ENCODE measurements at regions not wholly inside any gene's neighbourhood (a gene's known extent, or its start where the extent isn't known, plus 50 kb on each side); places are given as distances from the start of the nearest gene placed in this dataset.

DNA sequence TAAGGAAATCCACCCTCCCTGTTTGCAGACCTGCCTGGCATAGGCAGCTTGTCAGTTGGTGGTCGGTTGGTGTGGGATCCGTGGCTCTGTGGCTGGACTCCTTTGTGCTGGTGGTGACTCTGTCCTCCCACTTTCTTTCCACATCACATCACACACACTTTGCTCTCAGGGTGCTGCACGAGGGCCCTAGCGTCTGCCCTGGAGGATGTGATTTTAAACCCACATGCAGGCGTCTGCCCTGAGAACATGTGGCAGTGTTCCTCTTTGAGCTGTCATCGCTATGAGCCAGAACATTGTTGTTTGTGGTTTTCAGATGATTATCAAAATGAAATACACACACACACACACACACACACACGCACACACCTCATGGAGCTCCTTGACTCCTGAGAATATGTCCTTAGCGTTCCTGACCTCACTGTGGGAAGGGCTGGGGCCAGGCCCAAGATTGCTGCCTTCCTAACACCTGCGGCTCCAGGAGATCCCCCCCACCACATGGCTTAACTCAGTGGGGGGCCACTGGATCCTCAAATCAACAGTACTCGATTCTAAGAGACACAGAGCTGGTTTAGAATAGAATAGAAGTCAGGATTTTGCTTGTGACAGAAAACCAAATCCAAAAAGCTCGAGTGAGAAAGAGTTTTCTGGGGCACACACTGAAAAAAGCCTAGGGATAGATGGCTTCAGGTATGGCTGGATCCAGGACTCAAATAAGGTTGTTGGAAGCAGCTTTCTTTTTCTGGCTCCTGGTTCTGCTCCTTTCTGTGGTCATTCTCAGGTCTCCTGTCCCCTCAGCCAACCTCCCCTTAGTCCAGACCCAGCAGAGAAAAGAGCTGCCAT is 54.8 kb downstream of the RTP5 start:
- no peak for DNase-seq (ENCODE audit: low read depth)

- DNase-seq (ENCODE audit: low read depth) = no peak
Observed at GRCh38 chr2:241924909-241925250, 55.4 kb downstream of the RTP5 start.

DNA sequence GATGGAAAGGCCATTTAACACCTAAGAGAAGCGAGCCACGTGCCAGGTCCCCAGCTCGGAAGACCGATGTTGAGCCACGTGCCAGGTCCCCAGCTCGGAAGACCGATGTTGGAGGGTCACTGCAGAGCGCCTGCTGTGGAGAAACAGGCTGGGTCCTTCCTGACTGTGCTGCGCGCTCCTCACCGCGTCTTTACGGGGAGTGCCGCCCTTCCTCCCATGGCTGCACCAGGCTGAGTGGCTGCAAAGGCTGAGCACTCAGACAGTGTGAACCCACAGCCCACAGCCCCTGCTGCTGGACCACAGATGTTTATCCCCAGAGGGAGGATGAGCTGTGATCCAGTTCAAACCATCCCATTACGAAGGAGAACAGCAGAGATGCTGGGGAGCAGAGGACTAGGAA is 55.7 kb downstream of the RTP5 start:
- DNase-seq (ENCODE audit: low read depth) = no peak

DNA sequence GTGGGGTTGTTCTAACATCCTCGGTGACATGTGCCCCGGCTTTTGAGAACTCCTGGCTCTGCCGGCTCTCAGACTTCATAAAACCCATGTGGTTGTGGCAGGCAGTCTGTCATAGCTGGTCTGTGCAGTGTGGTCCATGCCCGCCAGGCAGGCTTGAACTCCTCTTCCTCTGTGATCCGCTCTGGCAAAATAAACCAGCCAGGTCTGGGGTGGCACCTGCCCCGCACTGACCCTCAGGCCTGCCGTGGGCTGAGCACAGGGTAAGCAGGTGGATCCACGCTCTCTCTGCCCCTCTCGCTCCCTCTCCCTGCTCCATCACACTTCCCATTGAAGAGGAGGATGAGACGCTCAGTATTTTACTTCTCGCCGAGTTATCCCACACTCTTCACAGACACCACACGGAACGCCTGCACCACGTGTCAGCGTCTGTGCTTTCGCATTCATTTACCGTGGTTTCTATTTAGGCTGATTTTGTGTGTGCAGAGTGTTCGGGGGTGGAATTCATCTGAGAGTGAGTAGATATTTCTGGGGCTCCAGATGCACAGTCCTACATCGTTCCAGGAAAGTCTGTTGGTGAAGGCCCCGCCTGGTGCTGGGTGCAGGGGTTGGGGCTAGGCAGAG is 56.4 kb downstream of the RTP5 start:
- DNase-seq (ENCODE audit: low read depth) = no peak

- DNase-seq (ENCODE audit: low read depth) = no peak
Observed at GRCh38 chr2:241926541-241927311, 57.2 kb downstream of the RTP5 start.

GRCh38 chr2:241929551-241930490 is 60.3 kb downstream of the RTP5 start:
- no peak for DNase-seq (ENCODE audit: low read depth)

DNA sequence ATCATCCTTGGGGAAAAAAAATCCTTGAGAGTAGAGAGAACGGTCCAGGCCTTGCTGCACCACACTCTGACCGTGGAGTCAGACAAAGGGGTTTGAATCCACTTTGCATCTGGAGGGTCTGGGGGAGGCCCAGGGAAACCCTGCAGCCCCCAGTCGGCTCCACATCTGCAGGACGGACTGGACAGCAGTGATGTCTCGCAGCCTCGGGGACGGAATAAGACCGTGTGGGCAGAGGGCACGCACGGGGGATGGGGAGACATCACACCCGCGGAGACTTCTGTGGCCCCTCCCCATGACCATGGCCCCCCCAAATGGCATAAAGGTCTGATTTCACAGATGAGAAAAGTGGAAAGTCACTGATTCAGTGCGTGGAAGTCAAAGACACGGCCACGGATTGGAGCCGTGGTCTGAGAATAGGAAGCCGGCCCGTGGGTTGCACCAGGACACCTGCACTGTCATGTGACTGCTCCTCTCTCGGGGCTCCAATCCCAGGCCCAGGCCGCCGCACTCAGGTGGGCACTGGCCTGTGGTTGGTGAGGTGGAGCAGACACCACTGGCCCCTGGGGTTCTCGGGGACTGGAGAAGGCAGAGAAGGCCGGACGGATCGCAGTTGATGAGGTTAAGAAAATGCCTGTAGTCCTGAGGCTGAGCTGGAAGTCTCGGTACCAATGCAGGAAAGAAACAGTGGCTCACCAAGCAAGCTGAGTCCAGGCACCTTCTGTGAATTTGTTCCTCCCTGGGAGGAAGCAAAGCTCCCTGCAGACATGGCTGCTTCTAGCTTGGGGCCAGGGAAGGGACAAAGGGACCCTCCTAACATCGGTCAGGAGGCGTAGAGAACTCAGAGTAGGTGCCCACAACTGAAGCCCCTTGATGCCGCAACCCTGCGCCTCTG is 61.8 kb downstream of the RTP5 start:
- DNase-seq (ENCODE audit: low read depth) = no peak

GRCh38 chr2:241931976-241932898 is 62.7 kb downstream of the RTP5 start:
- DNase-seq (ENCODE audit: low read depth) = no peak

- DNase-seq (ENCODE audit: low read depth) = no peak
Observed at GRCh38 chr2:241932899-241933178, 63.3 kb downstream of the RTP5 start.

- DNase-seq (ENCODE audit: low read depth) = no peak
Observed at GRCh38 chr2:241933179-241933911, 63.8 kb downstream of the RTP5 start.

GRCh38 chr2:241935314-241935713 is 65.8 kb downstream of the RTP5 start:
- no peak for DNase-seq (ENCODE audit: low read depth)

DNA sequence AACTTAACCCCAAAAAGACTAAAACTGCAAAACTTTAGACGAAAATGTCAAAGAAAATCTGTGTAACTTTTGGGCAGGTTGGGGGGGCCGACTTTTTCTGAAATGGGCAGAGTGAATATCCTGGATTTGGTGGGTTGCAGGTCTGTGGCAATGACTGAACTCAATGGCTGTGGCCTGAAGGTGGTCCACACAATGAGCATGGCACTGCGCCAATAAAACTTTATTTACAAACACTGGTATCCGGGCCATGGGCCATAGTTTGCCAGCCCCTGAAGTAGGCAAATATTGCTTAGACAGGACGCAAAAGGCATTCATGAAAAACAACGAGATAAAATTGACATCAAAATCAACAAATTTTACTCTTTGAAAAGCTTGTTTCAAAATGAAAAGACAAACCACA is 66.2 kb downstream of the RTP5 start:
- no peak for DNase-seq (ENCODE audit: low read depth)

DNA sequence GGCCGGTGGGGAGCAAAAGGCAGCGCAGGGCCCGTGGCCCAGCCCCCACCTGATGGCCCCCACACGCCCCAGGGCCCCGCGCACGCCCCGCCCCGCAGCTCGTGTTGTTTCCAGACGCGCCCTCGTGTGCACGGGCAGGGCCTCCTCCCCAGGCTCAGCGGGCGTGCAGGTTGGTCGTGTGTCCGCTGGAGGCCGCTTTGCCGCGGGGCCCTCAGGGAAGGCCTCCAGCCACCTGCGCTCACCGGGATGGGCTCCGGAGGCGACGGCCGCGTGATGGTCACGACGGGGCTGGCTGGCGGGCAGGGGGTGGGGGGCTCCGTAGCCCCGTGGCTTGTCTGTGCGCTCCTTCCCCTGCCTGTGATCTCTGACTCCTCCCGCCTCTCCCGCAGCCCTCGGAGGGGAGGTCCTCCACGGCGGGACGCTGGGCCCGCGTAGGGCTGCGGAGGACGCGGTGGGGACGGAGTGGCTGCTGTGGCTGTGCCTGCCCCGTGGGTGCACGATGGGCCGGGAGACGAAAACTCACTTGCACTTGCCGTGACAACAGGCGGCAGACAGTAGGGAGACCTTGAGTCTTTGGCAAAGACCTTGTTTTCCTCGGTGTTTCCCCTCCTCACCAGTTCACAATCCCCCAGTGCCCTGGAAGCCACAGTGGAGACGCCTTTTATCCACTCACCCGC is 67.1 kb downstream of the RTP5 start:
- no peak for DNase-seq (ENCODE audit: low read depth)

DNA sequence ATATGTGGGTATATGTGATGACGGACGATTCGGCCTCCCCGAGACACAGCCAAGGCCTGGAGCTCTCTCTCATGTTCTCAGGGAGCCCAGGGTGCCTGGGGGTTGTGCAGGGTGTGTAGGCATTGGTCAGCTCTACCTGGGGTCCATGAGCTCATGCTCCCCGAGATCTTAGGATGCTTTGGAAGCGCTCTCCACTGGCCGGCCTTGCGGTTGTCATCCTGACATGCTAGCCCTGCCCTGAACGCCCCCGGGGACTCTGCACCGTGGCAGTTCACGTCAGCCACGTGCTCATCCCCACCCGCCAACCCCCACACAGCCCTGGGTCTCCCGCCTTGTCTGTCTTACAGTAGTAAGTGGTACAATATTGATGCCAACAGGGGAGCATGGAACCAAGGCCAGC is 67.8 kb downstream of the RTP5 start:
- DNase-seq (ENCODE audit: low read depth) = no peak

DNA sequence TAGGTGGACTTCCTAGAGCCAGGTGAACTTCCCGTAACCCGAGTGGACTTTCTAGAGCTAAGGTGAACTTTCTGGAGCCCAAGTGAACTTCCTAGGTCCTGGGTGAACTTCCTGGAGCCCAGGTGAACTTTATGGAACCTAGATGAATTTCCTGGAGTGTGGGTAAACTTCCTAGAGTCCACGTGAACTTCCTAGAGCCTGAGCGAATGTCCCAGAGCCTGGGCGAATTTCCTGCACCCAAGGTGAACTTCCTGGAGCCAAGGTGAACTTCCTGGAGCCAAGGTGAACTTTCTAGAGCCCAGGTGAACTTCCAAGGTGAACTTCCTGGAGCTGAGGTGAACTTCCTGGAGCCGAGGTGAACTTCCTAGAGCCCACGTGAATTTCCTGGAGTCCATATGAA is 70.0 kb downstream of the RTP5 start:
- no peak for DNase-seq (ENCODE audit: low read depth)

- DNase-seq (ENCODE audit: low read depth) = no peak
Observed at GRCh38 chr2:241940329-241940728, 70.8 kb downstream of the RTP5 start.

DNA sequence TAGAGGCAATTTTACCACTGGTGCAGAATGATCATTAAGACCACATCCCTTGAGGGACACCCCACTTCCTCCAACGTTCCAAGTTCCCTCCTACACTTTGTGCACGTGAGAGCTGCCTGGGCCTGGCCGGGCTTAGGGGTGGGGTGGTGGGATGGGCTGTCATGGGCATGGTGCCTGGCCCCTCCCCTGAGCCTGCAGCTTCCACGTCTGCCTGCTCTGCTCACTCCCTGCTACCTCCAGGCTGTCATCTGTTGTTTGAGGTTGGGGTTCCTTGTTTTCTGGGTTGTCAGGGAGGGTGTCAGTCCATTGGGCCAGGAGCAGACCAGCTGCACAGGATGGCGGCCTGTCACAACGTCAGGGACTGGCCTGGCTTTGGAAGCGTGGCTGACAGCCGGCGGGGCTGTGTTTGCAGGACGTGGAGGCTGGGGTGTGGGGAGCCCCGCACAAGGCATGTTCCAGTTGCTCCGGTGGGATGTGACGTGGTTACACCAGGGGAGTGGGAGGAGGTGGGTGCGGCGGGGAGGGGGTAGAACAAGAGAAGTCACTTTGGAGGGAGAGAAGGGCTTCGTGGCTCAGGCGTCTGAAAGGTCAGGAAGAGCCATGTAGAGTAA is 72.3 kb downstream of the RTP5 start:
- DNase-seq (ENCODE audit: low read depth) = no peak

All from stimulated activated CD8-positive, alpha-beta memory T cell treated with anti-CD3 and anti-CD28 coated beads, Interleukin-15, amount 100 ng/mL, for 24 hours (primary cell).